Sigmoid colon (tissue), 6 donors: ENCODE measurements at regions not wholly inside any gene's neighbourhood (a gene's known extent, or its start where the extent isn't known, plus 50 kb on each side); places are given as distances from the start of the nearest gene placed in this dataset.

ENCODE experiments used
- DNase-seq: peaks from one replicate; pipeline ENCODE4 v3.0.0-alpha.2; 2019
- H3K27ac ChIP-seq, 4 donors: fragments of 200-600 bp; sonication (generic); one replicate each; pipeline ENCODE4 v1.5.1; 2016 to 2019; ENCODE audit warnings: mild to moderate bottlenecking in 1 of 4
- H3K27me3 ChIP-seq, 3 donors: fragments of 200-600 bp; sonication (generic); one replicate each; pipeline ENCODE4 v1.5.1; 2019; ENCODE audit warnings: mild to moderate bottlenecking in 1 of 3
- H3K36me3 ChIP-seq, 4 donors: fragments of 200-600 bp; sonication (generic); one replicate each; pipeline ENCODE4 v1.5.1; 2016 to 2019
- H3K4me1 ChIP-seq, 4 donors: fragments of 200-600 bp; sonication (generic); one replicate each; pipeline ENCODE4 v1.5.1; 2017 to 2019
- H3K4me3 ChIP-seq, 4 donors: fragments of 200-600 bp; sonication (generic); one replicate each; pipeline ENCODE4 v1.5.1; 2017 to 2019; ENCODE audit warnings: mild to moderate bottlenecking in 2 of 4, moderate library complexity in 1 of 4
- H3K9me3 ChIP-seq, 4 donors: fragments of 200-600 bp in 3 of 4; sonication (generic) in 3 of 4; one replicate each; pipeline versions ENCODE4 v1.5.1 to v1.6.1; 2013 to 2019
- EP300 ChIP-seq, 4 donors: sonication (generic); formaldehyde crosslinking; IDR thresholded peaks; one replicate each; pipeline ENCODE4 v1.6.1; 2017; ENCODE audit warnings: antibody characterized with exemption in 4 of 4
- POLR2A ChIP-seq, 2 donors: fragments of 450-650 bp; IDR thresholded peaks; one replicate each; pipeline ENCODE4 v1.6.1; 2016; ENCODE audit warnings: antibody characterized with exemption in 2 of 2, mild to moderate bottlenecking in 2 of 2, moderate library complexity in 2 of 2
- POLR2AphosphoS5 ChIP-seq, 4 donors: sonication (generic); formaldehyde crosslinking; IDR thresholded peaks; one replicate each; pipeline ENCODE4 v1.6.1; 2017; ENCODE audit warnings: antibody characterized with exemption in 4 of 4
- WGBS, 2 donors: extraction: QIAGEN DNeasy Blood & Tissue Kit; methylation state at CpG; one replicate each; pipeline ENCODE4 v1.1.7; 2013; 5-methylcytosine and 5-hydroxymethylcytosine counted together
- intact Hi-C: fragments of 100-400 bp; cut with DNase I; formaldehyde crosslinking; loops from one replicate; pipeline ENCODE4 v1.15.1; 2023
- TF ChIP-seq, protein P1 (sequence below), 4 experiments: fragments of 450-650 bp in 3 of 4; fragments of 200-600 bp in 1 of 4; IDR thresholded peaks; one replicate each; pipeline ENCODE4 v1.5.1; 2016 to 2019; ENCODE audit warnings: antibody characterized with exemption in 4 of 4, mild to moderate bottlenecking in 3 of 4, moderate library complexity in 2 of 4
- donor health status: healthy with polysubstance abuse.
- donor health status: healthy.

DNA sequence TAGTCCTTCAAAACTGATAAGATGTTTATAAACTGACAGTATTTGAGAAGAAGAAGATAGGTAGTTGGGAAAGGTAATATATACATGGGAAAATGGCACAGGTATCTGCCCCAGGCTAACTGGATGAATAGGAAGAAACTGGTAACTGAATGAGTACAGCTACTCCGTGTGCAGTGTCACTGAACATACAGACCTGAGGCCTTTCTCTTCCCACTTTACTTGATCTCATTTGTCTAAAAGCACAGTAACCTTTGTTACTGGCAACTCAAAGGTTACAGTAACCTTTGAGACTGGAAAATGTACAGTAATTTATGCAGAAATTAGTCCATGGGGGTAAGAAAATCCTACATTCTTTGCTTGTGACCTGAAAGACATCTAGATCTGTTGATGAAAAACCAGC lies 735.0 kb upstream of the RIOK2 start:
- intact Hi-C loops = no loop called here
- TF ChIP-seq EP300 (IDR thresholded peaks at IDR 0.05) (no peak), POLR2A (IDR thresholded peaks at IDR 0.05) (no peak)
- TF ChIP-seq, protein P1, sequence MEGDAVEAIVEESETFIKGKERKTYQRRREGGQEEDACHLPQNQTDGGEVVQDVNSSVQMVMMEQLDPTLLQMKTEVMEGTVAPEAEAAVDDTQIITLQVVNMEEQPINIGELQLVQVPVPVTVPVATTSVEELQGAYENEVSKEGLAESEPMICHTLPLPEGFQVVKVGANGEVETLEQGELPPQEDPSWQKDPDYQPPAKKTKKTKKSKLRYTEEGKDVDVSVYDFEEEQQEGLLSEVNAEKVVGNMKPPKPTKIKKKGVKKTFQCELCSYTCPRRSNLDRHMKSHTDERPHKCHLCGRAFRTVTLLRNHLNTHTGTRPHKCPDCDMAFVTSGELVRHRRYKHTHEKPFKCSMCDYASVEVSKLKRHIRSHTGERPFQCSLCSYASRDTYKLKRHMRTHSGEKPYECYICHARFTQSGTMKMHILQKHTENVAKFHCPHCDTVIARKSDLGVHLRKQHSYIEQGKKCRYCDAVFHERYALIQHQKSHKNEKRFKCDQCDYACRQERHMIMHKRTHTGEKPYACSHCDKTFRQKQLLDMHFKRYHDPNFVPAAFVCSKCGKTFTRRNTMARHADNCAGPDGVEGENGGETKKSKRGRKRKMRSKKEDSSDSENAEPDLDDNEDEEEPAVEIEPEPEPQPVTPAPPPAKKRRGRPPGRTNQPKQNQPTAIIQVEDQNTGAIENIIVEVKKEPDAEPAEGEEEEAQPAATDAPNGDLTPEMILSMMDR (IDR thresholded peaks at IDR 0.05) = no peak
- no peak for DNase-seq
- Histone ChIP-seq H3K27me3 (no peaks in the 10 kb centered on the region), H3K4me1 (no peaks in the 10 kb centered on the region), H3K4me3 (no peak overlapping the region), H3K27ac (no peak overlapping the region), H3K36me3 (no peaks in the 10 kb centered on the region), H3K9me3 (no peaks in the 10 kb centered on the region)
- WGBS, 2 donors = 91 to 93% methylated on average over 1 of the region's 1 CpG

DNA sequence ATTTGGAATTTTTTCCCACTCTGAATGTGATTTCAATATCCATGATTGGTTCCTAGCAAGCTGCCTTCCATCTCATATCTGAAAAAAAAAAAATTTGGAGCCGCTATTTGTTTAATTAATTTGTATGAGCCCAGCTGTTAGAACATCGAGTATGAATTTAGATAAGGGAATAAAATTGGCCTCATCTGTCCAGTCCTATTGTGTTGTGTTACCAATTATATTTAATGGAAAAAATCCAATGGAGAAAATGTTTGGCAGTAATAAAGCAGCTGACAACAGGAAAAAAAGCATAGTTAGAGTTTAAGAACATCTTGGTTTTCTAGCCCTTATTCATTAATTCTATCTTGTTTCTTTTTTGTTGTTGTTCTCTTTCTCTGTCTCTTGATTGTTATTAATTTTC lies 735.6 kb upstream of the RIOK2 start:
- Histone ChIP-seq H3K27ac (no peak overlapping the region), H3K4me3 (no peak overlapping the region), H3K36me3 (no peaks in the 10 kb centered on the region), H3K27me3 (no peaks in the 10 kb centered on the region), H3K9me3 (no peaks in the 10 kb centered on the region), H3K4me1 (no peaks in the 10 kb centered on the region)
- 79 to 87% methylated on average over 2 of the region's 2 CpGs for whole genome bisulfite sequencing, 2 donors
- intact Hi-C loops = no loop called here
- TF ChIP-seq EP300 (IDR thresholded peaks at IDR 0.05) (no peak), POLR2A (IDR thresholded peaks at IDR 0.05) (no peak), POLR2AphosphoS5 (IDR thresholded peaks at IDR 0.05) (no peak)
- TF ChIP-seq, protein P1 (IDR thresholded peaks at IDR 0.05) = no peak
- DNase-seq = no peak

DNA sequence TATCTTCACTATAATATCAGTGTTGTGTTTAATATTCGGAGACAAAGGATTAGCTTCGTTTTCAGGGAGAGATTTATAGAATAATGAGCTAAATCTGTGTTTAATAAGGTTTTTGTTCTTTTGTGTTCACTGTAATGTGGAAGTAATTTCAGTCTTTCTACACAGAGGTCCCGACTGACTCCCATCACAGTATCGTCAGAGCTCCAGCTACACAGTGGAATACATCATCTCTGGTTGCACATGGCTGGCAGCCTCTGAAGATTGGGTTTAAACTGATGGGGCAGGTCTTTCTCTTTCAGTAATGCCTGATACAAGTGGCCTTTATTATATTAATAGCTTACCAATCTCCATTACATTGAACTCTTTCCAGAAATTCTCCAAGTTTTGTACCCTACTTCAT lies 736.7 kb upstream of the RIOK2 start:
- TF ChIP-seq POLR2AphosphoS5 (IDR thresholded peaks at IDR 0.05) = no peak
- no peak for TF ChIP-seq EP300 (IDR thresholded peaks at IDR 0.05)
- TF ChIP-seq POLR2A (IDR thresholded peaks at IDR 0.05) = no peak
- TF ChIP-seq, protein P1 (IDR thresholded peaks at IDR 0.05) = no peak
- intact Hi-C loops = no loop called here
- Histone ChIP-seq H3K4me1 (no peaks in the 10 kb centered on the region), H3K27ac (no peak overlapping the region), H3K9me3 (no peaks in the 10 kb centered on the region), H3K27me3 (no peaks in the 10 kb centered on the region), H3K36me3 (no peaks in the 10 kb centered on the region), H3K4me3 (no peak overlapping the region)
- WGBS, 2 donors = 86 to 89% methylated on average over 4 of the region's 4 CpGs
- DNase-seq = no peak

DNA sequence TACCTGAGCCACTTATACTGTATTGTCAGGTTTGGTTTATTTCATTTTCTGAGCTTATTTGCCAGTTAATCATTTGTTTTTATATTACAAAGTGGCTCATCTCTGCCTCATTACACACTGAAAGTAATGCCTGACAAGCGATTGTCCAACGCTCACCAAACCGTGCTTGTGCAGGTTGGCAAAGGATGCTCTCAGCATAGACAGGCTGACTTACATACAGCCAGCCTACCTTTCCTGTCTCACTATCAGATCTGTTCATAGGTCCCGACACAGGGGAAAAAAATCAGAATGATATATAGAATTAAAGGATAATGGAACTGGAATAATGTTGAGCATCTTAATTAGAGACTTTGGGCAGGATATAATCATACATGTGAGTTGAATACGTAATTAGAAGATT lies 739.7 kb upstream of the RIOK2 start:
- TF ChIP-seq POLR2A (IDR thresholded peaks at IDR 0.05) (no peak), EP300 (IDR thresholded peaks at IDR 0.05) (no peak)
- intact Hi-C loops = no loop called here

DNA sequence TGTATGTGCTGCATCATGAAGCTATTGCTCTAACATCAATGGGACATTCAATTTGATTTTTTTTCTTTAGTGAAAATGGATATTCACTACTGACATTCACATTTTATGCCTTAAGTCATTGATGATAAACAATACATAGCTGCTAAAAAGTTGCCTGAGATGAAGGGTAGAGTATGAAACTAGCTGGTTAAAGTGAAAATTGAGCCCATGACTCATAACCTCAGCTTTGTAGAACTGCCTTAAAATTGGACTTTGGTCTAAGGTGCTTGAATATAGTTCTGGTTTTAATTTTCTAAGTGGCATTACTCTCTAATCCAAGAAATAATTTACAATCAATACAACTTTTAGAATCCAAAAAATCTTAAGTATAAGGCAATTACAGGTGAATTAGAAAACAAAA lies 740.4 kb upstream of the RIOK2 start:
- Histone ChIP-seq H3K27ac (no peak overlapping the region), H3K27me3 (no peaks in the 10 kb centered on the region), H3K4me3 (no peak overlapping the region), H3K9me3 (no peaks in the 10 kb centered on the region), H3K4me1 (no peaks in the 10 kb centered on the region), H3K36me3 (no peaks in the 10 kb centered on the region)
- DNase-seq = no peak
- TF ChIP-seq POLR2AphosphoS5 (IDR thresholded peaks at IDR 0.05) (no peak), POLR2A (IDR thresholded peaks at IDR 0.05) (no peak), EP300 (IDR thresholded peaks at IDR 0.05) (no peak)
- TF ChIP-seq, protein P1 (IDR thresholded peaks at IDR 0.05) = no peak
- intact Hi-C loops = no loop called here

More for the DNA sequence above, 739.7 kb upstream of the RIOK2 start:
- no peak overlapping the region for H3K4me3 ChIP-seq
- H3K27me3 ChIP-seq = no peaks in the 10 kb centered on the region
- no peaks in the 10 kb centered on the region for H3K9me3 ChIP-seq
- no peaks in the 10 kb centered on the region for H3K4me1 ChIP-seq
- H3K36me3 ChIP-seq = no peaks in the 10 kb centered on the region
- no peak overlapping the region for H3K27ac ChIP-seq
- 94 to 96% methylated on average over 5 of the region's 5 CpGs for WGBS, 2 donors
- DNase-seq = no peak
